Small intestine (tissue), 7 donors: ENCODE measurements at regions not wholly inside any gene's neighbourhood (a gene's known extent, or its start where the extent isn't known, plus 50 kb on each side); places are given as distances from the start of the nearest gene placed in this dataset.

Experiments
- DNase-seq, 2 donors: peaks; one replicate each; pipeline versions ENCODE4 v3.0.0 to v3.0.0-alpha.2; 2013
- FAIRE-seq: peaks from 2 replicates; lab custom pipeline; 2012; peaks lifted over from hg19 to GRCh38; lab: Jason Lieb, UNC
- H3K27ac ChIP-seq, 3 donors: one replicate each; pipeline ENCODE4 v1.5.1; 2013; ENCODE audit warnings: low read length in 2 of 3, mild to moderate bottlenecking in 2 of 3, control low read depth in 1 of 3, inconsistent platforms in 1 of 3, low read depth in 1 of 3, moderate library complexity in 1 of 3
- H3K27me3 ChIP-seq, 3 donors: one replicate each; pipeline ENCODE4 v1.6.1; 2013; ENCODE audit warnings: low read length in 3 of 3, inconsistent platforms in 1 of 3; ENCODE audit not compliant: control insufficient read depth in 3 of 3, insufficient read depth in 3 of 3
- H3K36me3 ChIP-seq, 3 donors: one replicate each; pipeline ENCODE4 v1.6.1; 2013; ENCODE audit warnings: low read length in 3 of 3, inconsistent platforms in 1 of 3, low read depth in 1 of 3, mild to moderate bottlenecking in 1 of 3, moderate library complexity in 1 of 3; ENCODE audit not compliant: control insufficient read depth in 3 of 3, insufficient read depth in 2 of 3
- H3K4me1 ChIP-seq, 3 donors: one replicate each; pipeline ENCODE4 v1.6.1; 2013; ENCODE audit warnings: low read length in 2 of 3, inconsistent platforms in 1 of 3, low read depth in 1 of 3, mild to moderate bottlenecking in 1 of 3, moderate library complexity in 1 of 3; ENCODE audit not compliant: control insufficient read depth in 3 of 3, insufficient read depth in 2 of 3
- H3K4me3 ChIP-seq, 3 donors: one replicate each; pipeline ENCODE4 v1.5.1; 2013; ENCODE audit warnings: low read length in 3 of 3, control low read depth in 1 of 3, inconsistent platforms in 1 of 3, low read depth in 1 of 3, mild to moderate bottlenecking in 1 of 3, moderate library complexity in 1 of 3
- H3K9me3 ChIP-seq, 2 donors: one replicate each; pipeline ENCODE4 v1.6.1; 2013; ENCODE audit warnings: low read depth in 1 of 2, low read length in 1 of 2; ENCODE audit not compliant: control insufficient read depth in 2 of 2, insufficient read depth in 1 of 2
- WGBS, 3 donors: extraction: QIAGEN DNeasy Blood & Tissue Kit; methylation state at CpG; one replicate each; pipeline ENCODE4 v1.1.7; 2013; 5-methylcytosine and 5-hydroxymethylcytosine counted together
- donor health status: healthy with polysubstance abuse.
- donor health status: control.
- donor health status: control.
- donor health status: Bipolar disorder and iron deficiency.
- donor health status: healthy.

DNA sequence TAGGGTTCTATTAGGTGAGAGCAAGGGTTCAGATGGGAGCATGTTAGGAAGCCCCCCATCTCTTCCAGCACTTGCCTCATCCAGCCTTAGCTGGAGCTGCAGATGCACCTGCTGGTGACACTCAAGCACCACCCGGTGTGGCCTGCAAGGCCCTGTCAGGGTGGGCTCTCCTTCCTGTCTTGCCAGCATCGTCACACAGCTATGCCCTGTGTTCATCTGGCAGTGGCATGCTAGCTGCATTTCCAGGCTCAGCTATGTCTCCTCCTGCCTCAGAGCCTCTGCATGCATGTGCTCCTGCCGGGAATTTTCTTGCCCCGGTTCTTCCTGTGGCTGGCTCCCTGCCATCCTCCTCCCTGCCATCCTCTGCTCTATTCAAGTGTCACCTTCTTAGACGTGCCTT is 129.7 kb upstream of the KLF6 start:
- FAIRE-seq (no peak), DNase-seq (no peak)
- Histone ChIP-seq H3K4me1 (no peaks in the 10 kb centered on the region), H3K27me3 (no peaks in the 10 kb centered on the region), H3K27ac (no peak overlapping the region), H3K36me3 (no peaks in the 10 kb centered on the region), H3K4me3 (no peak overlapping the region), H3K9me3 (peaks cover 0 to 7% of the 10 kb centered on the region in 2 donors)
- 79 to 91% (median 81%) methylated on average over 5 of the region's 5 CpGs for WGBS, 3 donors

GRCh38 chr10:3911713-3912442 is 126.9 kb upstream of the KLF6 start:
- 70 to 80% (median 79%) methylated on average over 13 of the region's 13 CpGs for WGBS, 3 donors
- Histone ChIP-seq H3K4me3 (no peak overlapping the region), H3K4me1 (no peaks in the 10 kb centered on the region), H3K27ac (peak overlapping the region in 1 of 3 donors; percentile 25), H3K27me3 (no peaks in the 10 kb centered on the region), H3K36me3 (no peaks in the 10 kb centered on the region), H3K9me3 (peaks cover 0 to 2% of the 10 kb centered on the region in 2 donors)
- FAIRE-seq, result no peak
- no peak for DNase-seq

DNA sequence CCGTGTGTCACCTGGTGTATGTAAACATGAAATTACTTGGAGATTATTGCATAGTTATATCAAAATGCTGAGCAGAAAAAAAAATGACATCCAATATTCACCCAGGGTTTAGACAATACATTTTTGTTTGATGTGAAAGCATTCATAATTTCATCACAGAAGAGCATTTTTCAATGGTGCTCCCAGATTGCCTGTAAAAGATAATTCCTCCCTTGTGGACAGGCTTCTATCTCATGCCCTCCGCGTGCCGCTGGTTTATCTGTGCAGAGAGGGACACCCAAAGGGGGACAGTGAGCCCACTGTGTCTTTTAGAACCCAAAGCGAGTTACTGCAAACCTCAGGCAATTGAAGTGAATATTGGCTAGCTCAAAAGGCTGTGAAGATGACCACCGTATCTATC is 126.2 kb upstream of the KLF6 start:
- WGBS, 3 donors, result 89 to 90% (median 90%) methylated on average over 6 of the region's 6 CpGs
- Histone ChIP-seq H3K4me1 (no peaks in the 10 kb centered on the region), H3K9me3 (peaks cover 0 to 4% of the 10 kb centered on the region in 2 donors), H3K4me3 (no peak overlapping the region), H3K27me3 (no peaks in the 10 kb centered on the region), H3K36me3 (no peaks in the 10 kb centered on the region), H3K27ac (no peak overlapping the region)
- no peak for DNase-seq
- no peak for FAIRE-seq

DNA sequence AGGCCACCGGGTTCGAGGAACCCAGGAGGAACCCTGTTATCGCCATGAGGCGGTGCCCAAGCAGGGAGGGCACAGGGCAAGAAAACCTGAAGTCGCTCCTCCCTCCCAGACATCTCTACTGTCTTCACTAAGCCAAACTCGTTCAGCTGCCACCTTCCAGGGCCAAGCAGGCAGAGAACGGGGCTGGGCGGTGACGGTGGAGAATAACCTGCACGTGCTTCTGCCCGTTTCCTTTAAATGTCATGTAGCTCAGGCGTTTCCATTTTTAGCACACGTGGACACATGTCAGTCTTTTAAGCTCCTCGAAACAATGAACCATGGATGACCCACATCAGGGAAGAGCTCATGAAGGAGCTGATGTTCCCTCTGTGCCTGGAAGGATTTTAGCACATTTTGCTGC is 124.3 kb upstream of the KLF6 start:
- FAIRE-seq, result no peak

GRCh38 chr10:3908183-3908582 is 123.2 kb upstream of the KLF6 start:
- no peak overlapping the region for H3K27ac ChIP-seq
- 87 to 92% (median 91%) methylated on average over 10 of the region's 10 CpGs for WGBS, 3 donors
- DNase-seq (no peak), FAIRE-seq (no peak)
- H3K9me3 ChIP-seq, result peaks cover 0 to 4% of the 10 kb centered on the region in 2 donors
- H3K36me3 ChIP-seq, result no peaks in the 10 kb centered on the region
- H3K27me3 ChIP-seq, result no peaks in the 10 kb centered on the region
- no peak overlapping the region for H3K4me3 ChIP-seq
- H3K4me1 ChIP-seq, result peaks cover 0 to under 1% (median 0%) of the 10 kb centered on the region in 3 donors

More for the DNA sequence above, 124.3 kb upstream of the KLF6 start:
- Histone ChIP-seq H3K9me3 (peaks cover 0 to 4% of the 10 kb centered on the region in 2 donors), H3K27me3 (no peaks in the 10 kb centered on the region), H3K27ac (no peak overlapping the region), H3K4me3 (no peak overlapping the region), H3K36me3 (no peaks in the 10 kb centered on the region), H3K4me1 (no peaks in the 10 kb centered on the region)
- WGBS, 3 donors, result 91 to 95% (median 93%) methylated on average over 14 of the region's 14 CpGs
- DNase-seq, result no peak

DNA sequence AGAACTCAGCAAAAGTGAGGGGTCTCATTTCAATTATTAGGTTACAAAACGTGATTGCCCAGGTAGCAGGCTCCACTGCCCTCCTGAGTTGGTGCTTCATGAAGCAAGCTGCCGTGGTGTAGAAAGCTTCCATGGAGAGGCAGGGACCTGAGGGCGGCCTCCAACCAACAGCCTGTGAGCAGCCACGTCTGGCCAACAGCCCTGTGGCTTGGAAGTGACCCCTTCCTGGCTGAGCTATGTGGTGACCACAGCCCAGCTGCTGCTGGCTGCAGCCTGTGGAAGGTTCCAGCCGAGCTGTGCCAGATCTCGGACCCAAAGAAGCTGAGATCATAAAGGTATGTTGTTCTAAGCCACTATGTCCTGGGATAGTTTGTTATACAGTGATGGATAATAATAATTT is 122.5 kb upstream of the KLF6 start:
- 72 to 89% (median 82%) methylated on average over 6 of the region's 6 CpGs for WGBS, 3 donors
- peaks cover 0 to 4% of the 10 kb centered on the region in 2 donors for H3K9me3 ChIP-seq
- no peaks in the 10 kb centered on the region for H3K36me3 ChIP-seq
- peaks cover 0 to 5% (median 0%) of the 10 kb centered on the region in 3 donors for H3K4me1 ChIP-seq
- DNase-seq, result no peak
- no peak overlapping the region for H3K4me3 ChIP-seq
- FAIRE-seq, result no peak
- H3K27ac ChIP-seq, result peak overlapping the region in 2 of 3 donors; percentile 25 to 71
- no peaks in the 10 kb centered on the region for H3K27me3 ChIP-seq

DNA sequence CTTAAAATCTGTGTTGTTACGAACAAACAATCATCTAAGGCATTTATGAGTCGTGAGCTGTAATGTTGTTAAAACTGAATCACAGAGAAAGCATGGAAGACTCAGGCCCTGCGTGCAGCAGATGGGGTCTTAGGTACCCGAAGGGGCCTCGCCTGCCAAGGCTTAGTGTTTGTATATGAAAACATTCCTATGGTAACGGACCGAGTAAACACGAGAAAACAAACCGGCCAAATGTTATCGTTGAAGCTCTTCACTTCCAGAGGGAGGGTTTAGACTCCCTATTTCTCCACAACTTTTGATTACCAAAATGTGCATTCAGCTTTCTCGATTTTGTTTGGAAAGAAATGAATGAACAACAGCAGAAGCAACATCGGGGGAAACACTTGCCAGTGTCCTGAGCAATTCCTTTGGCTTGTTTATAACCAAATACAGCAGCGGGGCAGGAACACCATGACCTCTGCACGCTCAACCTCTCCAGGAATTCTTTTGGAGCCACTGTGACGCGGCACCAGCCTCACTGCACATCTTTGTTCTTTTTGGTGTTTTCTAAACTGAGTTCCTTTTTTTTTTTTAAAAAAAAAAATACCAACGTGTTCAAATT is 121.6 kb upstream of the KLF6 start:
- Histone ChIP-seq H3K4me1 (peaks cover 0 to 11% (median 0%) of the 10 kb centered on the region in 3 donors), H3K9me3 (peaks cover 0 to 4% of the 10 kb centered on the region in 2 donors), H3K36me3 (no peaks in the 10 kb centered on the region), H3K27me3 (no peaks in the 10 kb centered on the region), H3K27ac (peak overlapping the region in 2 of 3 donors; percentile 25 to 71), H3K4me3 (no peak overlapping the region)
- FAIRE-seq (no peak), DNase-seq (peak in 1 of 2 donors; percentile 51)
- WGBS, 3 donors, result 48 to 78% (median 69%) methylated on average over 17 of the region's 17 CpGs

DNA sequence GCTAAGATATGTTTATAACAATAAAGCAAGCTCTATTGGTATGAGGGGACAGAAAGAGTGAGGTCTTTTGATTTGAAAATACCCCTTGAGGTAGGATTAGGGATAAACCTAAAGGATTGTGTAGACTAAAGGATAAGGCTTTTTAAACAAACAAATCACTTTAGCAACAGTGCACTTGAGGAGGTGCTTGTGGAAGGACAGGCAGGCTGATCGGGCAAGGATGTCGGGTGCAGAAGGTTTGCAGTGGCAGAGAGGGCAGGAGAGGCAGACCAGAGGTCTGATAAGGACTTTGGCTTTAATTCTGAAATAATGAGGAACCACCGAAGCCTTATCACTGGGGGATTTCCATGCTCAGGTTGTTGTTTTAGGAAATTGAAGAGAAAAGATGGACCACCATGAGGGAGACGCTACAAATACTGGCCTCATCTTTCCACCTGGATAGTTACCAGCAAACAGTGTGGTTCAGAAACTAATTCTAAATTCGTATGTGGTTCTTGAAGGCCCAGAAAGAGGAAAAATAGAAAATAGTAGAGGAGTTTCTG is 119.5 kb upstream of the KLF6 start:
- Histone ChIP-seq H3K36me3 (no peaks in the 10 kb centered on the region), H3K4me3 (no peak overlapping the region), H3K4me1 (peaks cover 0 to 11% (median 0%) of the 10 kb centered on the region in 3 donors), H3K9me3 (peaks cover 0 to 4% of the 10 kb centered on the region in 2 donors), H3K27ac (no peak overlapping the region), H3K27me3 (no peaks in the 10 kb centered on the region)
- no peak for DNase-seq
- 67 to 77% (median 77%) methylated on average over 5 of the region's 5 CpGs for WGBS, 3 donors
- FAIRE-seq, result no peak
